Right forelimb (tissue), 1 donor: ENCODE measurements at regions not wholly inside any gene's neighbourhood (a gene's known extent, or its start where the extent isn't known, plus 50 kb on each side); places are given as distances from the start of the nearest gene placed in this dataset.
A peak's percentile ranks its signal among the peaks of the same experiment; 100 is the strongest.

Source experiments
- DNase-seq: peaks from one replicate; pipeline ENCODE4 v3.0.0-alpha.2; 2018

DNA sequence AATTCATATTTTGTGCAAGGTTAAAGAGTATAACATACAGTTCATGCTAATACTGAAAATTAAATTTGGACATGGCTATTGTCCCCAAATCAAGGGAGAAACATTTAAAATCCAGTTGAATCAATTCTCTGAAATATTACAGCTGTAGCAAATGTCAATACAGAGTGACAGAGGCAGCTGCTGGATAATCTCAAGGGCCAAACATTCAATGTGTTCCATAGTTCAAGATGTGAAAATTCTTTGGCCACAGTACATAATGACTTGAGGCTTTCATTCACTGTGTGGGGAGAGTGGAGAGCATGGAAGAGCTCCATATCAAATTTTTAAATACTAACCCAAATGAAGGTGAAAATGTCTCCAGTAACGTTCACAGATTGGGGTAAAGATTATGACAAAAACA is 1192.8 kb upstream of the CADM2 start:
- DNase-seq, result no peak

DNA sequence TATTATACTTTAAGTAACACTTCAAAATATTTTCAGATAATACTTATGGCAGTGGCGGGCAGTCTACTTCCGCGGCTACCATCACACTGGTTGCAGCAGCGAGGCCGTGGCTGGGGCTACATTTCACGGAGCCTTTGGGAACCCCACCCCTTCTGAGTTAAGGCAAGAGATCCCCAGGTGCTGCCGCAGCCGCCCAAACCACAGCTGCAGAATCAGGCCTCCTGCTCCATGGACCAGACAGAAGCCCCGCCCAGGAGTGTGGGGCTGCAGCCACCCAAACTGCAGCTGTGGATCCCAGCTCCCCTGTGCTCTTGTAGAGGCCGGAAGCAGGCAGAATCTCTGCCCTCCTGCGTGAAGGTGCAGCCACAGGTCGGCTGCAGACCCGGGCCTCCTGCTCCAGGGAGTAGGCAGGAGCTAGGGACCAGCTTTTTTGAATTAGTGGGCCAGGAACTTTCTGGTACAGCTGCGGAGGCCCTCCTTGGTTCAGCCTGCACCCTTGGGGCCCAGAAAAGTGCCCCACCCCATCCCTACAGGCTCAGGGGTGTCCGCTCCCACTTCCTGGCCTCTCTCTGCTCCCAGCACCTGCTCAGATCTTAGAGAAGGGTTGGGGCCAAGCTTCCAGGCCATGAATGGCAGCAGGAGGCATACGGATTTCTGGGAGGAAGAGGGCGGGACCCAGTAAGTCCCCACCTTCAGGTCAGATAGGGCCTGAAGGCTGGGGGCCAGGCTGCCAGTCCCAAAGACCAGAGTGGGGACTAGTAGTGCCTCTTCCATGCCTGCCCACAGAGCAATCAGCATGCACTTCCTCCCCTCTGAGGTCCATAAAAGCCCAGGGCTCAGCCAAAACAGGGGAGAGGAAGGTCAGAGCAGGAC is 1188.8 kb upstream of the CADM2 start:
- DNase-seq, result no peak

DNA sequence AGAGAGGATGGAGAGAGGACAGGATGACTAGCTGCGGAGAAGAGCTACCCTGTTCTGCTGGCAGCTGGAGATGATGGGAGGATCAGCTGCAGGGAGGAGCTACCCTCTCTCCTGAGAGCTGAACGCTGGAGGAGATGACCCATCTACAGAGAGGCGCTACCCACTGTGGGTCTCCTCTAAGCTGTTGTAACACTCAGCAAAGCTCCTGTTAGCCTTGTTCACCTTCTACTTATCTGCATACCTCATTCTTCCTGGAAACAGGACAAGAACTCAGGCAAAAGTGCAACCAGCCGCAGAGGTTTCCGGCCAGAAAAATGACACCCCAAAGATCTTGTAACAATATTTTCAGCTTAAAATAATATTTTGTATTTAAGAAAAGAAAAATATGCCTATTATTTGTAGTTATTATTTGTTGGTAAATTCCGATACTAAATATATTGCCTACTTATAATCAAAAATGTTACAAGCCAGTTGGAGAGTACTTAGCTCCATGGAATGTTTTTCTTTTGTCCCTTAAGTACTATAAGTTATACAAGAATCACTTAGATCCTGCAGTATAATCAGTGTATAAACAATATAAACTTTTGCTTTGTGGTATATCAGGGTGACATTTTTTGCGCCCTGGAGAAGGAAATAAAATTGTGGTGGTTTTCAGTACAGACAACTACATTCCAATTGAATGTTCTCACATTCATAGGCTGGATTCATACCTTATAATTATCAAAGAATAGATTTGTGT is 1188.0 kb upstream of the CADM2 start:
- no peak for DNase-seq

DNA sequence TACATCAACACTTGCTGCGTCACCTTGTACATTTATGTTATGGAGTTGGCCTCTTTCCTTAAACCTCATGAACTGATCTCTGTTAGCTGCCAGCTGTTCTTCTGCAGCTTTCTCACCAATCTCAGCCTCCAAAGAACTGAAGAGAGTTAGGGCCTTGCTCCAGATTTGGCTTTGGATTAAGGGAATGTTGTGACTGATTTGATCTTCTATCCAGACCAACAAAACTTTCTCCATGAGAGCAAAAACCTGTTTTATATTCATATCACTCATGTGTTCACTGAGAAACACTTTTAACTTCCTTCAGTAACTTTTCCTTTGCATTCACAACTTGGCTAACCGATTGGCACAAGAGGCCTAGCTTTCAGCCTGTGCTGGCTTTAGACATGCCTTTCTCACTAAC is 1156.0 kb upstream of the CADM2 start:
- no peak for DNase-seq

GRCh38 chr3:83807511-83807910 is 1151.3 kb upstream of the CADM2 start:
- DNase-seq, result no peak

- DNase-seq, result no peak
Observed at GRCh38 chr3:83813176-83813575, 1145.6 kb upstream of the CADM2 start.

- no peak for DNase-seq
Observed at GRCh38 chr3:83816653-83817052, 1142.1 kb upstream of the CADM2 start.

DNA sequence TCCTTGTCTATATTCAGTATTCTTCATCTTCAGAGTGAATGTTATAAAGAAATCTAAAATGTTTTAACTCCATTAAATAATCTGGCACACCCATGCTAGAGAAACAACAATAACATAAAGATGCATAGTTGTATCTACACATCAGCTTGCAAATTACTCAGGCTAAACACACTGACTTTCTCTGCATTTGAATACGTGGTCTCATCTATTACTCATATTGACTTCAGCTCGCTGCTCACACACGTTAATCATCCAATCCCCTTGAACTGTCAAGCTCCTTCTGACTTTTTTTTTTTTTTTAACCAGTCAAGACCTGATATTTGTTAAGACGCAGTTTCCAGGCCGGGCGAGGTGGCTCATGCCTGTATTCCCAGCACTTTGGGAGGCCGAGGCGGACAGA is 1137.3 kb upstream of the CADM2 start:
- DNase-seq, result no peak

- DNase-seq, result no peak
Observed at GRCh38 chr3:83823095-83823494, 1135.7 kb upstream of the CADM2 start.

GRCh38 chr3:83835040-83835439 is 1123.7 kb upstream of the CADM2 start:
- no peak for DNase-seq

DNA sequence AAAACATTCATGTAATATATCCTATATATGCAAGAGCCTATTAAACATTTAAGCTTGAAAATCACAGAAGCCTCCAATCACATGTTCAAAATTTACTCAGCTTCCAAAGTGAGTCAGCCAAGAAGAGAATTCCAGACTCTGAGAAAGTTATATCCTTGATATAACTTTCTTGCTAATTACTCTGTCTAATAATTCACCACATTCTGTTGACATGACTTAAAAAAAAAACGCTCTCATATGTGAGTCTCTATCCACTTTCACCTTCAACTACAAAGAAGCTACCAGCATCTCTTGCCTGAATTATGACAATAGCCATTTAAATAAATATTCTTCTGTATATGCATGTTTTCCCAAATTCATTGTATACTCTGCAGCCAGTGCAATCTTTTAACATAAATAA is 1116.3 kb upstream of the CADM2 start:
- no peak for DNase-seq

DNA sequence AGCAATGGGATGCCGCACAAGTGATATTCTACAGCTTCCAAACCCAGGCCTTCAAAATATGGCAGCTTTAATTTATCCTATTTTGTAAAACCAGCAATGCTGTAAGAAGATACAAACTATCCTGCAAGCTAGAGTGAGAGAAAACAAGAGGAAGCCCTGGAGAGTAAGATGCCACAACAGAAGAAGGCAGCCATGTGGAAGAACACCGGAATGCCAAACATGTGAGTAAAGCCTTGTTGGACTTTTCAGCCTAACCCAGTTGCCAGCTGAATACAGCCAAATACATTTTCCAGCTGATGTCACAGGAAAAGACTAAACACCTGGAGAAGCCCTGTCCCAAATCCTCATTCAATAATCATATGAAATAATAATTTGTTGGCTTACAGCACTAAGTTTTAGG is 1115.1 kb upstream of the CADM2 start:
- DNase-seq, result no peak

DNA sequence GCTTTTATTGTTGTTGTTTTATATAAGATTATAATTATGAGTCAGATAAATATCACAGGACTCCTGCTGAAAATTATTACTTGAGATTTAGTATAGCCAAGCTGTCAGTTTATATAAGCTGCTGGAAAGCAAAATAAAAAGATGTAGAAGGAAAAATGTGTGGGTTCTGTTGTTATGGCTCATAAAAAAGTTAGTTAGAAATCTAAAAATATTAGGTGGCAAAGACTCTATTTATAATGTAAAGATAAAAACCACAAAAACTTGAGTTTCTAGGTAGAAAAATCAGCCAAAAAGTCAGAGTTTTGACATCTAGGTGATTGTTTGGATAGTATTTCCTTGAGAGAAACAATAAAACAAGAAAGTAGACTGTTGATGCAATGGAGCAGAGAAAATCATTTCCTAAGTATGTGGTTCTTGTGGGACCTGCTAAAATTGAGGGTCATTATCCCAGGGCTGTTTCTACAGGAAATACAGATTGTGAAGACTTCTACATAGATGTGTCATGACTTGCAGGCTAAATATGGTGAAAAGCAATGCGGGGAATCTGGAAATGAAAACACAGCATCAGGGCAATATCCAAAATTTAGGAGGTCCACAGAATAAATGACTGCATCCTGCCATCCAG is 1109.6 kb upstream of the CADM2 start:
- DNase-seq, result no peak

GRCh38 chr3:83863380-83863779 is 1095.4 kb upstream of the CADM2 start:
- no peak for DNase-seq

- no peak for DNase-seq
Observed at GRCh38 chr3:83868909-83869567, 1089.8 kb upstream of the CADM2 start.

GRCh38 chr3:83873550-83873949 is 1085.2 kb upstream of the CADM2 start:
- no peak for DNase-seq

DNA sequence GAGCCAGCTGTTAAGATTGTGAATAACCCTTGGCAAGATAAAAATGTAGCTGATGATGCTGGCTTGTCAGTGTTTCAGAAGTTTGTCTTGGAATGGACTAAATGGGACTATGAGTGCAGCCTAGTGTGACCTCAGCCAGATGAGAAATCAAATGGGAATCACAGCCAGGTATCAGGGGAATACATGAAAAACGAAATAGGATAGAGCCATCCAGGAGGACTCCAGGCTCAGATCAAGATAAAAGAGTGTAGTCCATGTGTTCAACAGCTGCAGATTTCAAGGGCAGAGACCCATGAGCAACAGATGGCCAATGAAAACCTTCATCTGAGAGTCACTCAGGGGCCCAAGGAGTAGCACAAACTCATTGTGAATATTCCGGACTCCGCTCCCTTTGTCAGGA is 1080.9 kb upstream of the CADM2 start:
- DNase-seq, result peak; percentile 39

DNA sequence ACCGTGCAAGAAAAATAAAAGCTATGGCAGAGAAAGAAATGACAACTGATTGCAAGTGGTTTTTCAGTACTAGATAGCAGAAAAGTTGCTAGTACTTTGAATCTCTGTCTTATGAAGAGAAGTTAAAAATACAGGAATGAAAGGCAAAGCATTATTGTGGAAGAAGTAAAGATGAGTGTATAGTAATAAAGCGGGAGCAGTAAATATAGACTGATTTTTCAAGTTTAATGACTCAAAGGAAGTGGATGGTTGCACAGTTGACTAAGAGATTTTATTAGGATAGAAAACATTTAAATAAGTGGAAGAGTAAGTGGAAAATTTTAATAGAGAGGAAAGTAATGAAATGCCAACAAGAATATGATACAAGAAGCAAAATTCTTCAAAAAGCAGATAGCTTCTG is 1076.1 kb upstream of the CADM2 start:
- no peak for DNase-seq

DNA sequence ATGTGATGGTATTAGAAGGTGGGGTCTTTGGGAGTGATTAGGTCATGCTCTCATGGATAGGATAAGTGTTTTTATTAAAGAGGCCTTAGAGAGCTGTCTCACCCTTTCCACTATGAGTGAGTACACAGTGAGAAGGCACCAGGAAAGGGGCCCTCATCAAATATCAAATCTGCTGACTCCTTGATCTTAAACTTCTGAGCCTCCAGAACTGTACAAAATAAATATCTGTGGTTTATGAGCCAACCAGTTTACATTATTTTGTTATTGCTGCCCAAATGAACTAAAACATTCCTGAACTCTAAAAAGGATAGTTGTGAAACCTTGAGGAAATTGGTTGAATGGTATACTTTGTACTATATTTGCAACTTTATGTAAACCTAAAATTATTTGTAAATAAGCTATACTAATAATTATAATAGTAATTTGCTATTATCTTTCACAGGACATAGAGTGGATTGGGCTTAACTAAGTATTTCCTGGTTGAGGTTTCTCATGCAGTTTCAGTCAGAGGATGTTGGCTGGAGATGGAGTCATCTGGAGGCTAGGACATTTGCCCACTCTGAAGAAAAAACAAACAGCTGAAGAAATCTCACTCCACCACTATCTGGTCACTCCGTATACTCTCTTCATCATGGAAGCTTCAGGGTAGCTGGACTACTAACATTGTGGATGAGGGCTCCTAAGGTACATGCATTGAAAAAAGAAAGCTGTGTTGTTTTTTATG is 1068.6 kb upstream of the CADM2 start:
- no peak for DNase-seq

DNA sequence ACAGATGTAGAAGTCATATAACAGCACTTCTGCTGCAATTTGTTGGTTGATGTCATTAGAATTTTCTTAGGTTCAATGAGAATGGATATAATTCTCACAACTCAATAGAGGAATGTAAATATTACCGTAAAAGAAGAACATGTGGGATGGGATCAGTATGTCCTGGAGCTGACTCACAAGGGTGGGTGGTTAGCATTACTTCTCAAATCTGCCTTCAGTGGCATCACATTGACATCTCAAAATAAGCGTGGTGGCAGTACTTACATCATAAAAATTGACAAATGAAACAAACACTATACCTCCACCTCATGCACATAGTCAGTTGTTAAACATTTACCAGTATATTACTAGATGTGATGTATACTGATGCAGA is 1068.0 kb upstream of the CADM2 start:
- DNase-seq, result no peak

DNA sequence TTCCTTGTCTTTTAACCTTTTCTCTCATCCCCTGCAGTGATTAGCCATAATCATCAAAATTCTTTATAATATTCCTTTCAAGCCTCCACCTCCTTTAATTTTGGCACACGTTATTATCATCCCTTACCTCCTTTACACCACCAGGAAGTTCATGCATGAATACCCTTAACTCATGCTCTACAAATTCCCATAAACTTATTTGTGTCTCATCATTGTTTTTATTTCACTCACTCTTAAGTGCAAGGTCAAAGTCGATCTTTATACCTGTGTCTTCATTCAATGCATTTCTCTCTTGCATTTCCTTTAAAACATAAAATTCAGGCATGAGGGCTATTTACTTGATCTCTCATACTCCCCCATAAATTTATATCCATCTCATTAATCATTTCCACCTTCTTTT is 1064.6 kb upstream of the CADM2 start:
- no peak for DNase-seq

GRCh38 chr3:83895892-83896291 is 1062.9 kb upstream of the CADM2 start:
- no peak for DNase-seq
